Heart left ventricle (tissue), 13 donors: ENCODE measurements at regions not wholly inside any gene's neighbourhood (a gene's known extent, or its start where the extent isn't known, plus 50 kb on each side); places are given as distances from the start of the nearest gene placed in this dataset.
"Not testable (repeated sequence)": the region's sequence is repeated elsewhere in the genome, so short reads cannot be mapped to it uniquely, and the experiment has no call there.

Experiments
- CTCF ChIP-seq, 12 donors: fragments of 200-600 bp; sonication (generic) in 4 of 12; IDR thresholded peaks; one replicate each; pipeline versions ENCODE4 v1.5.0 to v1.8.0; 2018 to 2022; ENCODE audit warnings: antibody characterized with exemption in 12 of 12, mild to moderate bottlenecking in 5 of 12
- POLR2A ChIP-seq, 2 donors: fragments of 450-650 bp; IDR thresholded peaks; one replicate each; pipeline ENCODE4 v1.6.1; 2017; ENCODE audit warnings: antibody characterized with exemption in 2 of 2, mild to moderate bottlenecking in 2 of 2, moderate library complexity in 2 of 2
- donor health status: ischemic (EF 13 %, LVEDD 7.1; RV severe dilation, severe dysfunction).
- donor health status: DM: no; HTN: yes; CAD: no.
- donor health status: DM: no; HTN: no; CAD: no.
- donor health status: ischemic (EF 25% LVEDD 6.9; RV normal size, moderate dysfunction).
- donor health status: ischemic (EF 25% LVEDD 5.7; RV mildly dilated, moderate dysfunction).
- donor health status: ischemic (EF 35%, LVEDD 5.7; RV mildly dilated, moderate dysfunction).
- donor health status: nonischemic (EF 11% LVEDD 7.7; RV severe dilation, severe dysfunction).
- donor health status: DM: yes; HTN: yes; CAD: no.
- donor health status: PGD.
- donor health status: ischemic (EF 29% LVEDD 5.4; RV normal size, mild dysfunction).
- donor health status: nonischemic (EF 23%, LVEDD 6.1; RV moderate dilation, normal function).

- TF ChIP-seq CTCF, POLR2A (IDR thresholded peaks at IDR 0.05): not testable (repeated sequence)
Measured at GRCh38 chr5:154651795-154652194, 103.4 kb upstream of the LARP1 start.
